Esophagus squamous epithelium (tissue), 4 donors: ENCODE measurements at regions not wholly inside any gene's neighbourhood (a gene's known extent, or its start where the extent isn't known, plus 50 kb on each side); places are given as distances from the start of the nearest gene placed in this dataset.

Source experiments
- POLR2A ChIP-seq, 4 donors: fragments of 450-650 bp; IDR thresholded peaks; one replicate each; pipeline ENCODE4 v1.6.1; 2017; ENCODE audit warnings: antibody characterized with exemption in 4 of 4, mild to moderate bottlenecking in 4 of 4, moderate library complexity in 3 of 4
- TF ChIP-seq, protein P1 (sequence below), 6 experiments: fragments of 450-650 bp in 4 of 6; fragments of 200-600 bp in 2 of 6; sonication (generic) in 2 of 6; IDR thresholded peaks; one replicate each; pipeline ENCODE4 v1.5.1; 2016 to 2019; ENCODE audit warnings: antibody characterized with exemption in 6 of 6, mild to moderate bottlenecking in 4 of 6, moderate library complexity in 4 of 6

DNA sequence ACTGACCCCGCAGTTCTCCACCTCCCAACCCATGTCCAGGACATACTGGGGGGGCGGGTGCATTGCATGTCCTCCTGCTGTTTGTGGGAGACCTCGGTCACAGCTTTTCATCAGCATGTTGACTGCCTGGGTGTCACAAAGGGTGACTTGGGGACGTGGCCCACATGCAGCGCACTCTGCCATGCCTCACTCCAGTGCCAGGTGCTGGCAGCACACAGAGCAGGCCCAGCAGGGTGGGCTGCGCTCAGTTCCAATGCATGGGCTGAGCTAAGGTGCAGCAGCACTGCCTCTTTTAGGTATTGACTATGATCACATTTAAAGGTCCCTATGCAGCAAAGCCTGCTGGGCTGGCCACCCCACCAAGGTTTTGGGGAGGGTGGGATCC lies 261.9 kb upstream of the SALL3 start:
- TF ChIP-seq, protein P1, sequence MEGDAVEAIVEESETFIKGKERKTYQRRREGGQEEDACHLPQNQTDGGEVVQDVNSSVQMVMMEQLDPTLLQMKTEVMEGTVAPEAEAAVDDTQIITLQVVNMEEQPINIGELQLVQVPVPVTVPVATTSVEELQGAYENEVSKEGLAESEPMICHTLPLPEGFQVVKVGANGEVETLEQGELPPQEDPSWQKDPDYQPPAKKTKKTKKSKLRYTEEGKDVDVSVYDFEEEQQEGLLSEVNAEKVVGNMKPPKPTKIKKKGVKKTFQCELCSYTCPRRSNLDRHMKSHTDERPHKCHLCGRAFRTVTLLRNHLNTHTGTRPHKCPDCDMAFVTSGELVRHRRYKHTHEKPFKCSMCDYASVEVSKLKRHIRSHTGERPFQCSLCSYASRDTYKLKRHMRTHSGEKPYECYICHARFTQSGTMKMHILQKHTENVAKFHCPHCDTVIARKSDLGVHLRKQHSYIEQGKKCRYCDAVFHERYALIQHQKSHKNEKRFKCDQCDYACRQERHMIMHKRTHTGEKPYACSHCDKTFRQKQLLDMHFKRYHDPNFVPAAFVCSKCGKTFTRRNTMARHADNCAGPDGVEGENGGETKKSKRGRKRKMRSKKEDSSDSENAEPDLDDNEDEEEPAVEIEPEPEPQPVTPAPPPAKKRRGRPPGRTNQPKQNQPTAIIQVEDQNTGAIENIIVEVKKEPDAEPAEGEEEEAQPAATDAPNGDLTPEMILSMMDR (IDR thresholded peaks at IDR 0.05): no peak
- no peak for TF ChIP-seq POLR2A (IDR thresholded peaks at IDR 0.05)
